ENCODE measurements at regions not wholly inside any gene's neighbourhood (a gene's known extent, or its start where the extent isn't known, plus 50 kb on each side); places are given as distances from the start of the nearest gene placed in this dataset.
"Not testable (repeated sequence)": the region's sequence is repeated elsewhere in the genome, so short reads cannot be mapped to it uniquely, and the experiment has no call there.

GRCh38 chr16:70016751-70017150 is 65.6 kb downstream of the CLEC18A start:
- not testable (repeated sequence) for TF ChIP-seq CTCF (conservative IDR thresholded peaks at IDR 0.05; ENCODE audit: low read length); EZH2phosphoT487 (IDR thresholded peaks at IDR 0.05; ENCODE audit: borderline replicate concordance, low read depth, low read length)
